Endodermal cell (in vitro differentiated cells): ENCODE measurements at regions not wholly inside any gene's neighbourhood (a gene's known extent, or its start where the extent isn't known, plus 50 kb on each side); places are given as distances from the start of the nearest gene placed in this dataset.
A peak's percentile ranks its signal among the peaks of the same experiment; 100 is the strongest.
"Not testable (repeated sequence)": the region's sequence is repeated elsewhere in the genome, so short reads cannot be mapped to it uniquely, and the experiment has no call there.

Experiments used
- DNase-seq: peaks from one replicate; pipeline ENCODE4 v3.0.0-alpha.2; 2017
- H3K27ac ChIP-seq: 2 replicates; pipeline ENCODE4 v1.5.1; 2013; ENCODE audit warnings: mild to moderate bottlenecking, low read depth, low read length, moderate library complexity
- H3K27me3 ChIP-seq: 2 replicates; pipeline ENCODE4 v1.6.1; 2013; ENCODE audit warnings: mild to moderate bottlenecking, low read length, moderate library complexity; ENCODE audit not compliant: insufficient read depth, control insufficient read depth, poor library complexity, severe bottlenecking
- H3K36me3 ChIP-seq: 2 replicates; pipeline ENCODE4 v1.7.0; 2013; ENCODE audit warnings: mild to moderate bottlenecking, low read length, moderate library complexity; ENCODE audit not compliant: control insufficient read depth, insufficient read depth
- H3K4me1 ChIP-seq: one replicate; pipeline ENCODE4 v1.7.0; 2013; ENCODE audit warnings: low read length; ENCODE audit not compliant: control insufficient read depth, insufficient read depth
- H3K4me3 ChIP-seq: 2 replicates; pipeline ENCODE4 v1.5.1; 2013; ENCODE audit warnings: mild to moderate bottlenecking, low read length, moderate library complexity
- H3K9ac ChIP-seq: 2 replicates; pipeline ENCODE4 v1.6.1; 2013; ENCODE audit warnings: mild to moderate bottlenecking, low read length, moderate library complexity; ENCODE audit not compliant: poor library complexity, severe bottlenecking; ENCODE audit errors: extremely low read depth
- H3K9me3 ChIP-seq: 2 replicates; pipeline ENCODE4 v1.6.1; 2013; ENCODE audit warnings: mild to moderate bottlenecking, low read length, moderate library complexity; ENCODE audit not compliant: control insufficient read depth
- H3K27ac Mint-ChIP-seq: 2 replicates; pipeline ENCODE4 v1.8.0; 2020; ENCODE audit warnings: mixed read lengths
- H3K27me3 Mint-ChIP-seq: 2 replicates; pipeline ENCODE4 v1.8.0; 2021; ENCODE audit warnings: mild to moderate bottlenecking, mixed read lengths; ENCODE audit not compliant: insufficient read depth
- H3K36me3 Mint-ChIP-seq: 2 replicates; pipeline ENCODE4 v1.8.0; 2020; ENCODE audit warnings: low read depth, mixed read lengths
- H3K4me1 Mint-ChIP-seq: 2 replicates; pipeline ENCODE4 v1.8.0; 2020; ENCODE audit warnings: mixed read lengths
- H3K4me3 Mint-ChIP-seq: 2 replicates; pipeline ENCODE4 v1.8.0; 2020; ENCODE audit warnings: mild to moderate bottlenecking, moderate library complexity, mixed read lengths
- H3K9me3 Mint-ChIP-seq: 2 replicates; pipeline ENCODE4 v1.8.0; 2020; ENCODE audit warnings: mild to moderate bottlenecking, mixed read lengths
- WGBS, 2 experiments: methylation state at CpG; one replicate each; pipeline versions ENCODE4 v1.1.5 to v1.1.7; 2013; ENCODE audit warnings: missing lambda C conversion rate in 2 of 2, mixed read lengths in 1 of 2; ENCODE audit not compliant: insufficient coverage in 1 of 2, insufficient read length in 1 of 2; 5-methylcytosine and 5-hydroxymethylcytosine counted together
- TF ChIP-seq, protein P1 (sequence below): fragments of 200-600 bp; sonication (generic); conservative IDR thresholded peaks from 2 replicates; pipeline ENCODE4 v1.5.0; 2021; ENCODE audit warnings: antibody characterized with exemption, mild to moderate bottlenecking

- H3K9ac ChIP-seq, result no peak overlapping the region
- no peaks in the 10 kb centered on the region for H3K9me3 ChIP-seq
- H3K4me1 ChIP-seq, result peaks cover 5% of the 10 kb centered on the region
- DNase-seq, result peak; percentile 53
- H3K27ac ChIP-seq, result no peak overlapping the region
- H3K27me3 ChIP-seq, result no peaks in the 10 kb centered on the region
- TF ChIP-seq, protein P1, sequence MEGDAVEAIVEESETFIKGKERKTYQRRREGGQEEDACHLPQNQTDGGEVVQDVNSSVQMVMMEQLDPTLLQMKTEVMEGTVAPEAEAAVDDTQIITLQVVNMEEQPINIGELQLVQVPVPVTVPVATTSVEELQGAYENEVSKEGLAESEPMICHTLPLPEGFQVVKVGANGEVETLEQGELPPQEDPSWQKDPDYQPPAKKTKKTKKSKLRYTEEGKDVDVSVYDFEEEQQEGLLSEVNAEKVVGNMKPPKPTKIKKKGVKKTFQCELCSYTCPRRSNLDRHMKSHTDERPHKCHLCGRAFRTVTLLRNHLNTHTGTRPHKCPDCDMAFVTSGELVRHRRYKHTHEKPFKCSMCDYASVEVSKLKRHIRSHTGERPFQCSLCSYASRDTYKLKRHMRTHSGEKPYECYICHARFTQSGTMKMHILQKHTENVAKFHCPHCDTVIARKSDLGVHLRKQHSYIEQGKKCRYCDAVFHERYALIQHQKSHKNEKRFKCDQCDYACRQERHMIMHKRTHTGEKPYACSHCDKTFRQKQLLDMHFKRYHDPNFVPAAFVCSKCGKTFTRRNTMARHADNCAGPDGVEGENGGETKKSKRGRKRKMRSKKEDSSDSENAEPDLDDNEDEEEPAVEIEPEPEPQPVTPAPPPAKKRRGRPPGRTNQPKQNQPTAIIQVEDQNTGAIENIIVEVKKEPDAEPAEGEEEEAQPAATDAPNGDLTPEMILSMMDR, result no peak
- H3K4me3 ChIP-seq, result no peak overlapping the region
- no peaks in the 10 kb centered on the region for H3K36me3 Mint-ChIP-seq
- peak overlapping the region; percentile 65 for H3K27ac Mint-ChIP-seq
- H3K4me3 Mint-ChIP-seq, result no peak overlapping the region
- H3K36me3 ChIP-seq, result no peaks in the 10 kb centered on the region
- H3K9me3 Mint-ChIP-seq, result no peaks in the 10 kb centered on the region
- H3K27me3 Mint-ChIP-seq, result peaks cover 2% of the 10 kb centered on the region
- WGBS, 2 experiments, result 51 to 70% methylated on average over 2 to 4 of the region's 4 CpGs
- H3K4me1 Mint-ChIP-seq, result peaks cover 10% of the 10 kb centered on the region
Observed at GRCh38 chr5:57002959-57003485, 51.1 kb upstream of the MIER3 start.

DNA sequence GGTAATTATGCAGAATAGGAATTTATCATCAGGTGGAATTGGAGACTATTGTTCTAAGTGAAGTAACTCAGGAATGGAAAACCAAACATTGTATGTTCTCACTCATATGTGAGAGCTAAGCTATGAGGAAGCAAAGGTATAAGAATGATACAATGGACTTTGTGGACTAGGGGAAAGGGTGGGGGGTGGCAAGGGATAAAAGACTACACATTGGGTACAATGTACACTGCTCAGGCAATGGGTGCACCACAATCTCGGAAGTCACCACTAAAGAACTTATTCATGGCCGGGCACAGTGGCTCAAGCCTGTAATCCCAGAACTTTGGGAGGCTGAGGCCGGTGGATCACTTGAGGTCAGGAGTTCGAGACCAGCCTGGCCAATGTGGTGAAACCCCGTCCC lies 51.6 kb upstream of the MIER3 start:
- H3K9ac ChIP-seq, H3K36me3 Mint-ChIP-seq, H3K27me3 Mint-ChIP-seq, H3K4me1 Mint-ChIP-seq, H3K36me3 ChIP-seq, H3K9me3 ChIP-seq, H3K27ac ChIP-seq, DNase-seq, H3K9me3 Mint-ChIP-seq, H3K4me3 ChIP-seq, H3K27me3 ChIP-seq, H3K4me1 ChIP-seq, H3K4me3 Mint-ChIP-seq: not testable (repeated sequence)
- peak overlapping the region; percentile 65 for H3K27ac Mint-ChIP-seq
- 95 to 98% methylated on average over 5 of the region's 5 CpGs for WGBS, 2 experiments

DNA sequence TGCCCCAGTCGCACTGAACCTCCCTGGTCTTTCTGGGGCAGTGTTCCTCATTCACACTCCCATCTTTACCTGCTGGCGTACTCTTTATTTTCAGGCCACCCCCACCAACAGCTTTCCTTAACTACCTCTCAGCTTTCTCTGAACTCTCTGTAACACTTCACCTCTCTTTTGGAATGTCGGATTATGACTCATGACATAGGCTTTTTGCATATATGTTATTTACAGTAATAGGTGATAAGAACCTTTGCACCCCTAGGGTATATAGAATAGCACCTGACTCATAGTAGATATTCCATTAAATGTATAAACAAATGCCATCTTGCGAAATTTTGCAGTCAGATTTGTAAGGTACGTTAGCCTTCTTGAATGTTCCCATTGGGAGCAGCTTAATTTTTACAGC lies 52.9 kb upstream of the MIER3 start:
- Histone ChIP-seq H3K9me3 (no peaks in the 10 kb centered on the region), H3K36me3 (no peaks in the 10 kb centered on the region), H3K27ac (no peak overlapping the region), H3K27me3 (no peaks in the 10 kb centered on the region), H3K4me3 (no peak overlapping the region), H3K9ac (no peak overlapping the region), H3K4me1 (peaks cover 5% of the 10 kb centered on the region)
- WGBS, 2 experiments, result 88 to 90% methylated on average over 2 to 4 of the region's 5 CpGs
- DNase-seq, result peak; percentile 51
- no peaks in the 10 kb centered on the region for H3K9me3 Mint-ChIP-seq
- peaks cover 10% of the 10 kb centered on the region for H3K4me1 Mint-ChIP-seq
- TF ChIP-seq, protein P1, result no peak
- no peak overlapping the region for H3K27ac Mint-ChIP-seq
- H3K36me3 Mint-ChIP-seq, result no peaks in the 10 kb centered on the region
- H3K4me3 Mint-ChIP-seq, result no peak overlapping the region
- H3K27me3 Mint-ChIP-seq, result peaks cover 2% of the 10 kb centered on the region

- Histone ChIP-seq H3K27me3 (no peaks in the 10 kb centered on the region), H3K9me3 (no peaks in the 10 kb centered on the region), H3K27ac (no peak overlapping the region), H3K9ac (no peak overlapping the region), H3K4me1 (peaks cover 4% of the 10 kb centered on the region), H3K36me3 (no peaks in the 10 kb centered on the region), H3K4me3 (no peak overlapping the region)
- TF ChIP-seq, protein P1, result no peak
- Mint-ChIP-seq H3K27ac (no peak overlapping the region), H3K27me3 (no peaks in the 10 kb centered on the region), H3K9me3 (no peaks in the 10 kb centered on the region), H3K4me3 (no peak overlapping the region), H3K4me1 (peaks cover 10% of the 10 kb centered on the region), H3K36me3 (no peaks in the 10 kb centered on the region)
- WGBS, 2 experiments, result 96 to 100% methylated on average over 1 to 2 of the region's 2 CpGs
- DNase-seq, result no peak
Observed at GRCh38 chr5:57007344-57007743, 55.4 kb upstream of the MIER3 start.
